ENCODE measurements at regions not wholly inside any gene's neighbourhood (a gene's known extent, or its start where the extent isn't known, plus 50 kb on each side); places are given as distances from the start of the nearest gene placed in this dataset.

DNA sequence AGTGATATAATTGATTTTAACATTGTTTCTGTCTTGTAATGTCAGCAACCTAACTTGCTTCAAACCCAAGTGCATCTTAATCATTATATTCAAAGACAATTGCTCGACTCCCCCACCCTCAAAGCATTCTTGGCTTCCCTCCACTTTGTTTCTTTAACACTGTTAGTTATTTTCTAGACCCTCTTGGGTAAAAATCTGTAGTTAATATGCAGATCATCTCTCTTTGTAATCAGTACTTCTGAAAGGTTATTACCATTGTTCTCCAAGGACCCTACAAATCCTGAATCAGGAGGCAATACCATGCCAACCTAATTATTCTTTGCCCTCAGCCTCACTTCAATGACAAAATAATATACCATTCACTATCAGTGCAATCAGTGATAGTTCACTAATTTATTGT lies 1075.7 kb downstream of the AMY1C start:
- no peak for TF ChIP-seq POLR2A (IDR thresholded peaks at IDR 0.05)
- no peak for TF ChIP-seq POLR2AphosphoS5 (IDR thresholded peaks at IDR 0.05)
- TF ChIP-seq CTCF (IDR thresholded peaks at IDR 0.05) = no peak
- no peak overlapping the region for H3K4me3 ChIP-seq
- no peaks in the 10 kb centered on the region for H3K36me3 ChIP-seq
- DNase-seq (ENCODE audit: low spot score) = no peak
- no peaks in the 10 kb centered on the region for H3K4me1 ChIP-seq (replicated peaks)
- H3K9me3 ChIP-seq = no peaks in the 10 kb centered on the region
- no peaks in the 10 kb centered on the region for H3K27me3 ChIP-seq (replicated peaks; ENCODE audit: insufficient read depth)
- WGBS = 38% methylated on average over 1 of the region's 1 CpG
- no peak overlapping the region for H3K27ac ChIP-seq
- intact Hi-C loops (cut with DNase I) = no loop called here

DNA sequence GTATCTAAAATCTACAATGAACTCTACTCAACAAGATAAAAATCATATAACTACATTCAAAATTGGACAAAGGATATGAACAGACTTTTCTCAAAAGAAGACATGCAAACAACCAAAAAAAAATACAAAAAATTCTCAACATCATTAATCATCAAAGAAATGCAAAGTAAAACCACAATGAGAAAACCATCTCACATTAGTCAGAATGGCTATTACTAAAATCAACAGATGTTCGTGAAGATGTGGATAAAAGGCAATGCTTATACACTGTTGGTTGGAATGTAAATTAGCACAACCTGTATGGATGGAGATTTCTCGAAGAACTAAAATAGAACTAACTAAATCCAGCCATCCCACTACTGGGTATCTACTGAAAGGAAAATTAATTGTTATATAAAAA lies 1080.8 kb downstream of the AMY1C start:
- Histone ChIP-seq H3K36me3 (no peaks in the 10 kb centered on the region), H3K27ac (no peak overlapping the region), H3K9me3 (no peaks in the 10 kb centered on the region), H3K27me3 (replicated peaks; ENCODE audit: insufficient read depth) (no peaks in the 10 kb centered on the region), H3K4me1 (replicated peaks) (no peaks in the 10 kb centered on the region), H3K4me3 (no peak overlapping the region)
- 94% methylated on average over 2 of the region's 2 CpGs for WGBS
- intact Hi-C loops (cut with DNase I) = no loop called here
- TF ChIP-seq POLR2A (IDR thresholded peaks at IDR 0.05) = no peak
- TF ChIP-seq POLR2AphosphoS5 (IDR thresholded peaks at IDR 0.05) = no peak
- DNase-seq (ENCODE audit: low spot score) = no peak

- intact Hi-C loops (cut with DNase I) = no loop called here
- H3K27ac ChIP-seq = no peak overlapping the region
- DNase-seq (ENCODE audit: low spot score) = no peak
- no peaks in the 10 kb centered on the region for H3K9me3 ChIP-seq
- 88% methylated on average over 2 of the region's 2 CpGs for WGBS
- H3K36me3 ChIP-seq = no peaks in the 10 kb centered on the region
- no peak overlapping the region for H3K4me3 ChIP-seq
- H3K27me3 ChIP-seq (replicated peaks; ENCODE audit: insufficient read depth) = no peaks in the 10 kb centered on the region
- TF ChIP-seq POLR2A (IDR thresholded peaks at IDR 0.05) (no peak), CTCF (IDR thresholded peaks at IDR 0.05) (no peak), POLR2AphosphoS5 (IDR thresholded peaks at IDR 0.05) (no peak)
- H3K4me1 ChIP-seq (replicated peaks) = no peaks in the 10 kb centered on the region
Observed at GRCh38 chr1:104852151-104852550, 1102.5 kb downstream of the AMY1C start.

GRCh38 chr1:104853276-104853675 lies 1103.6 kb downstream of the AMY1C start:
- WGBS = 94% methylated on average over 2 of the region's 2 CpGs
- H3K9me3 ChIP-seq = no peaks in the 10 kb centered on the region
- no peaks in the 10 kb centered on the region for H3K4me1 ChIP-seq (replicated peaks)
- intact Hi-C loops (cut with DNase I) = no loop called here
- H3K4me3 ChIP-seq = no peak overlapping the region
- H3K36me3 ChIP-seq = no peaks in the 10 kb centered on the region
- H3K27ac ChIP-seq = no peak overlapping the region
- no peaks in the 10 kb centered on the region for H3K27me3 ChIP-seq (replicated peaks; ENCODE audit: insufficient read depth)
- no peak for DNase-seq (ENCODE audit: low spot score)
- no peak for TF ChIP-seq POLR2A (IDR thresholded peaks at IDR 0.05)
- no peak for TF ChIP-seq POLR2AphosphoS5 (IDR thresholded peaks at IDR 0.05)
- TF ChIP-seq CTCF (IDR thresholded peaks at IDR 0.05) = no peak

- intact Hi-C loops (cut with DNase I) = no loop called here
- no peaks in the 10 kb centered on the region for H3K36me3 ChIP-seq
- no peaks in the 10 kb centered on the region for H3K9me3 ChIP-seq
- no peak overlapping the region for H3K27ac ChIP-seq
- H3K4me1 ChIP-seq (replicated peaks) = no peaks in the 10 kb centered on the region
- no peak for DNase-seq (ENCODE audit: low spot score)
- 55% methylated on average over 2 of the region's 2 CpGs for WGBS
- H3K27me3 ChIP-seq (replicated peaks; ENCODE audit: insufficient read depth) = no peaks in the 10 kb centered on the region
- TF ChIP-seq POLR2AphosphoS5 (IDR thresholded peaks at IDR 0.05) (no peak), POLR2A (IDR thresholded peaks at IDR 0.05) (no peak), CTCF (IDR thresholded peaks at IDR 0.05) (no peak)
- no peak overlapping the region for H3K4me3 ChIP-seq
Observed at GRCh38 chr1:104854529-104854928, 1104.8 kb downstream of the AMY1C start.
